ENCODE measurements at regions not wholly inside any gene's neighbourhood (a gene's known extent, or its start where the extent isn't known, plus 50 kb on each side); places are given as distances from the start of the nearest gene placed in this dataset.

DNA sequence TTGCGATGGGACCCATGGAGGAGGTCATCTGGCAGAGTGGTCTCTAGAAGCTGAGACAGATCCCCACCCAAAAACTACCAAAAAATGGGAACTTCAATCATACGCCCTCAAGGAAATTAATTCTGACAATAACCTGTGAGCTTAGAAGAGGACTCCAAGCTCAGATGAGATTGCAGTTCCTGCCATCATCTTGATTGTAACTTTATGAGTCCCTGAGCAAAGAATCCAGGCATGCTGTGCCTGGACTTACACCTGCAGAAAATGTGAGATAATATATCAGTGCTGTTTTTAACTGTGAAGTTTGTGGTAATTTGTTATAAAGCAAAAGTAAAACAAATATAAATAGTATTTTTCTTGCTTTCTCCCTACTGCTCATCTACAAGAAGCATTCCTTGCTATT, 299.6 kb upstream of the MBL2 start:
- TF ChIP-seq CTCF (IDR thresholded peaks at IDR 0.05) (no peak), POLR2A (IDR thresholded peaks at IDR 0.05) (no peak)
